Stimulated activated CD8-positive, alpha-beta memory T cell treated with anti-CD3 and anti-CD28 coated beads, Interleukin-4, amount 100 ng/mL, for 48 hours (primary cell): ENCODE measurements at regions not wholly inside any gene's neighbourhood (a gene's known extent, or its start where the extent isn't known, plus 50 kb on each side); places are given as distances from the start of the nearest gene placed in this dataset.

Experiments used
- DNase-seq: peaks from one replicate; pipeline ENCODE4 v3.0.0-alpha.2; 2020

DNA sequence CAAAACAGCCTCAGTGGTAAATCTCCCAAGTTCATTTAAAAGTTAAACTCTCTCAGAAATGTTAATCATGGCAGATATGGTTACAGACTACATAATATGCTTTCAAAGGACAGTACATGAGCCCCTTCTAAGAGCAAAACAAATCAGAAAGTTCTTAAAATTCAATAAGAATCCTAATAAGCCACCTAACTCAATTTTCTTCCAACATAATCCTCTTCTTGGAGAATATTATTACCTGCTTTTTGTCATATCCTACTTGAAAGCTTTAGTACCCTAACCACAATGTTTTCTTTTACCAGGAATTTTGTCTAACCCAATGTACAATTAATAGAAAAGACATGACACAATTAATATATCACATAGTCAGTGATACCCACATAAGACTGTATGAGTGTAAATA lies 236.5 kb upstream of the ATP2B1 start:
- no peak for DNase-seq

- no peak for DNase-seq
Observed at GRCh38 chr12:89943463-89943862, 234.8 kb upstream of the ATP2B1 start.

GRCh38 chr12:89941436-89941835 lies 232.8 kb upstream of the ATP2B1 start:
- no peak for DNase-seq

DNA sequence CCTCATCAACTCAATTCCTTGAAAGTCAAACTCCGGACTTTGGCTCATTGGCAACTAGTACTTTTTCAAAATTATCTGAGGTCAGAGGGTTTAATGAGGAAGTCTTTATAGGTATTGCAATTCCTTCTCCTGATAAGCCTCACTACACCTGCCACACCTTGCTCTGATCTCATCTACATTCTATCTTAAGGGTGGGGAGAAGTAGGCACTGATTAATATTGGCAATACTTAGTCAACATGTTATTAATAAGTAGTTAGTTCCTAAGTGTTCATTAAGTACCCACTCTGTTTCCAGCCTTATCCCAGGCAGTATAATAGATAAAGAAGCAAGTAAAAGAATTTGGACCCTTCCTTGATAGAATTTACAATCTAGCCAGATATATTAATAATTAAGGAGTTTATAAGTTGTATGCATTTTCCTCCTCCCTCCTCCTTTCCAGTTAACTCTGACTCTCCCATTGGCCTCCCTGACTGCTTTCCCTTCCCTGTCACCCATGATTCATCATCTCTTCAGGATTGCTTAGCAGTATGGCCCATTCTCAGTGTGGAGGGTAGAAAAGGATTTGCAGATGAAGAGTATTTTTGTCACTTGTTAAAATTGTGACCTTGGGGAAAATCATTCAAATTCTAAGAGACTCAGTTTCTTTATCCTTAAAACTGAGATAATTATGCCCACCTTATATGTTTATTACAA lies 231.0 kb upstream of the ATP2B1 start:
- DNase-seq = no peak

- DNase-seq = no peak
Observed at GRCh38 chr12:89936631-89937030, 228.0 kb upstream of the ATP2B1 start.

DNA sequence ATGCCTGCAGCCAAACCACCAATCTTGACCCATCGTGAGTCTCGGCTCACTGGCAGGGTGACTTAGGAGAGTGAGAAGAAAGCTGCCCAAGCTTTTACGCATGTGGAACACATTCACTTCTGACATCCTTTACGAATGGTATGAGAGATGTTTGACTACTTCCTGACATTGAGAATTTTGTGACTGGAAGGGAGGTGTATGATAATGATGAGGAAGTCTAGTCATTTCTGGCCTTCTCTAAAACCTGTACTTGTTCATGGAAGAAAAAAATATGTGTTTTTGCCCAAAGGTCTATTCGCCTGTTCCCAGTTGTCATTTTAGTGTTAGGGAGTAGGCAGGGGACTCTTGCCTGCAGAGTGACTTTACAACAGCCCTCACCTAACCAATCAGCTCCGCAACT lies 227.2 kb upstream of the ATP2B1 start:
- no peak for DNase-seq

DNA sequence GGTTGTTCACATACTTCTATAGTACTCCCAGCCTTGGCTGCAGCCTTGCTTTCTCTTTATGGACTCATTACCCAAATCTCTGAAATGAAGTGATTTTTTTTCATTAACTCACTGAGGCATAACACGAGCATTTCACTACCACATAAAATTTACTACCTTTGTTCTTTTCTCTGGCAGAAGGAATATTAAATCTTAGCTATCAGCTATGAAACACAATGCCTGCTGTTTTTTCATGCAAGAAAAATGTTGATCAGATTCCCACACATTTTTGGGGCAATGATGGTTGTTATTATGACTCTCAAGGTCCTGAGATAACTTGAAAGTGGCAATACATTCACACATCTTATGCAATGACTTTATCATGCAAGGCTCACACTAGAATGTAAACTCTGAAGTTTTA lies 225.3 kb upstream of the ATP2B1 start:
- DNase-seq = no peak

- no peak for DNase-seq
Observed at GRCh38 chr12:89932954-89933353, 224.3 kb upstream of the ATP2B1 start.

GRCh38 chr12:89928467-89928866 lies 219.8 kb upstream of the ATP2B1 start:
- no peak for DNase-seq

GRCh38 chr12:89927226-89927698 lies 218.6 kb upstream of the ATP2B1 start:
- no peak for DNase-seq

GRCh38 chr12:89924191-89924590 lies 215.6 kb upstream of the ATP2B1 start:
- no peak for DNase-seq

DNA sequence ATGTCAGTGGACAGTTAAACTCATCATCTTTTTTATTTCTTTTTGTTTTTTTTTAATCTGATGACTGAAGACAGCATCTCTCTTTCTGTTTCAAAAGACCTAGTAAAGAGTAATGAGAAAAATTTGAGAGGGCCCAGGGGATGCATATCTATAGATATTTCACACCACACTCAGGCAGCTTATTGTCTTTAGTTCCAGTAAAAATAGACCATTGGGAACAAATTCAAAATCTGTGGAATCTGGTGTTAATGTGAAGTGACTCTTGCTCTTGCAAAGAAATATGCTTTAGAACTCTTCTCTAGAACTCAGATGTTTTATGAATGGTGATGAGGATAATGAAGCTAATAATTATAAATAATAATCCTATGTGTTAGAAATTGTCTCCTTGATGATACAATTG lies 214.5 kb upstream of the ATP2B1 start:
- no peak for DNase-seq

DNA sequence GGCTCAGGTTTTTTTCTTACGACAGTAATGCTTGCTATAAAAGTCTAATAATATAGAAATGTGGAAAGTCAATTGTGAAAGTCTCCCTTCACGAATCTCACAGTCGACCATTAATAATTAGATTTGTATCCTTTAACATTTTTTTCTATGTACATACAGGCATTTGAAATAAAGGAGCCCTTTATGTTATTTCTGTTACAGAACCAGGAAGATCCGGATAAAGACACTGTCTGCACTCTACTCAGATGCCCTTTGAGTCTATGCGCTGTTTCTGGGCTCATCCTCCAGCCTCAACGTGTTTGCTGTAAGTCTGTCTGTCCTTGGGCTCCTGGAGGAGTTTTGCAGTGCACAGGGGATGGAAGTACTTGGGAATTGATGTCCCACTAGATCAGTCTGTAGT lies 212.2 kb upstream of the ATP2B1 start:
- DNase-seq = no peak

DNA sequence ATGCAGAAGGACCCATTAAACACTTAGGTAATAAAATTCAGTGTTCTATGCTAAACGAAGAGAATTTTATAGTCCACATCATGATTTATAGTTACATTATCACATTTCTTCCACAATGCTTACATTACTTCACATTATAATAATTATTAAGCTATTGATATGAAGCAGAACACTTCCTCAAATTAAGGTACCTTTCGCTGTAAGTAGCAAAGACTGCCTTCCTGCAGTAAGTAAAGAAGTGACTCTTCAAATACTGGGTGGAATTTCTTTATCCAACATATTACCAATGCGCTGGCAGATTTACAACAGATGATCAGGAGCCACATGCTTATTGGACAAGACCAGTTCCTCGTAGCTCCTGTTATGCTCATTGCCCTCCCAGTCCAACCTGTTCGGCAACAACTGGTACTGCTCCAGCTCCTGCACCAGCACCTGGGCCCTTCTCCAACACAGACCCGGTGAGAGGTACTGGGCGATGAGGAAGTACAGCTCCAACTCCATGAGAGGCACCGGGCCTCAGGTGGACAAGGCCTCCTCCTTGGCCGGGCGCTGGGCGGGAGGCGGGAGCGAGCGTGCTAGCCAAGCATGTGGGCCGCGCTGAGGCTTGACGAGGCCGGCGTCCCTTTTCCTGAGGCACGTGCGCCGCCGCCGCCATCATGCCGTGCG lies 210.7 kb upstream of the ATP2B1 start:
- no peak for DNase-seq

GRCh38 chr12:89918172-89918846 lies 209.7 kb upstream of the ATP2B1 start:
- no peak for DNase-seq

DNA sequence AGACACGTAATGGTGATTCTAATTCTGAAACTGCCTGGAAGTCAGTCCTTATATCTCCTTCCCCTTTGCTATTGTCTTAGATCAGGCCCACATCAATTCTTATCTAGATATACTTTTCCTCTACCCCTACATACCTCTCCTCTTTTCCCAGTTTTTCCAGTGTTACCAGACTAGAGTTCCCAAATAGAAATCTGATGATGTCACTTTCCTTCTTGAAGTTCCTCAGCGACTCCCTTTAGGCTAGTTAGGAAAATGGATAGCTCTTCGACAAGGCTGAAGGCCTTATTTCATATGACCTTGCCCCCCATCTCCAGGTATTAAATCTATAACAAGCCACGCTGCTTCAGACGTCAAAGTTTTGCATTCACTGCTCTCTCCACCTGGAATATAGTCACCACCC lies 201.1 kb upstream of the ATP2B1 start:
- no peak for DNase-seq

GRCh38 chr12:89907659-89908058 lies 199.0 kb upstream of the ATP2B1 start:
- no peak for DNase-seq

DNA sequence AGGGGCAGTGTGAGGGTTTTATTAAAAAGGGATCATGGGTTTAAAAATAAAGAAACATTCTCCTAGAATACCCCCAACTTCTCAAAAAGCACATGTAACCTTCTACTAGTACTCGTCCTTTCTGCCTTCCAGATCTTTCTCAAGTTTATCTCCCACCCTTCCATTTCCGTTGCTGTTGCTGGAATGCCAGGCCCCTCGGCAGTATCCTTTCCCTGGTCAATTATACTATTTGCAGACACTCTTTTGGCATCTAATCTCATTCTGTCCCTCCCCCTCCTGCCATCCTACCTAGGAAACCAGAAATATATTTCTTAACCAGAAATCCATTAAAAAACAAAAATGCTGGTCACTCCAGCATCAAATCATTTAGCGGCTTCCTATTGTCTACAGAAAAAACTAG lies 198.2 kb upstream of the ATP2B1 start:
- DNase-seq = no peak

DNA sequence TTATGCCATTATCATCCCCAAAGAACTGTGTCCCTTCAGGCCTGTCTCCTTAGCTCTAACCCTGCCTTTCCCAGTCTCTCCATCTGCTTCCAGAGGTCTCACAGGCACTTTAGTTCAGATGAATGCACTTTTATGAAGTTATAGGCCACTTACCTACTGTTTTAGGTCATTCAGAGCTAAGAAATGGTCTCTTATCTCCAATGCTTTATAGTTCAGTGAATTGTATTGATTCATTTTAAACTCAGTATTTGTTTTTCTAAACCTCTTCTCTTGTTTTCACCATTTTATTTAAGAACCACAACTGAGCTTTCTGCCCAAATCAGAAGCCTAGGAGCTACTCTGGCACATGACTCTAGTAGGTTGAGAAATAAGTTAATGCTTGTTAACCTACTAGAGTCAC lies 197.5 kb upstream of the ATP2B1 start:
- no peak for DNase-seq

GRCh38 chr12:89901906-89902642 lies 193.4 kb upstream of the ATP2B1 start:
- DNase-seq = no peak

GRCh38 chr12:89901319-89901718 lies 192.7 kb upstream of the ATP2B1 start:
- DNase-seq = no peak

GRCh38 chr12:89899651-89900050 lies 191.0 kb upstream of the ATP2B1 start:
- DNase-seq = no peak

DNA sequence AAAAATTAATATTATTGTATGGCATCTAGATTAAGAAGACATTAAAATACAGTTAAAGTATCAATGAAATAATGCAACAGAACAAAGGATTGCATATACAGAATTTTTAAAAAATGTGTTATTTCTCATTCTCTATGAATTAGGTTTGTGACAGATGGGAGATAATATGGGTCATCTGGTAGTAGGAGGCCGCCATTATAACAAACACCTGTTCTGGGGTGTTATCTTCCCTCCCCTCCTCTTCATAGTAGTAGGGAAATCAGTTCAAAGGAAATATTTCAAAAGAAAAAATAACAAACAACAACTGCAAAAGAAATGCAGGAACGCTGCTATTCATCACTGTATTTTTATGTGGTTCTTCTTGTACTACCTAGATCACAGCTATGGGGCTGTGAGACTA lies 187.0 kb upstream of the ATP2B1 start:
- DNase-seq = no peak

DNA sequence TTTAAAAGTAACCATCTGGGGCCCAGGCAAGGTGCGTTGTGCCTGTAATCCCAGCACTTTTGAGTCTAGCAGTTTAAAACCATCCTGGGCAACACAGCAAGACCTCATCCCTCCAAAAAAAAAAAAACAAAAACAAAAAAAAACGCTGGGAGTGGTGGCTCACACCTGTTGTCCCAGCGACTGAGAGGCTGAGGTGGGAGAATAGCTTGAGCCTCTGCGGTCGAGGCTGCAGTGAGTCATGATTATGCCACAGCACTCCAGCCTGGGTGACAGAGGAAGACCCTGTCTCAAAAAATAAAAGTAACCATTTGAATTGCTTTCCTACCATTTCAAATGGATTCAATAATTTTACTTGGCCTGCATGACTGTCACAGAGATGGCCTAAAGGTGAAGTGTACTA lies 186.5 kb upstream of the ATP2B1 start:
- DNase-seq = no peak
